Panc1 (cell line): ENCODE measurements at regions not wholly inside any gene's neighbourhood (a gene's known extent, or its start where the extent isn't known, plus 50 kb on each side); places are given as distances from the start of the nearest gene placed in this dataset.

ENCODE experiments used
- ATAC-seq: fragments of 200-7000 bp; cut with Tn5 transposase; 2 replicates; pipeline ENCODE4 v1.9.1; 2020; ENCODE audit warnings: mild to moderate bottlenecking, moderate library complexity
- BruUV-seq: library from RNA; stranded (reverse); fragments of 400-500 nt; replicated peaks from 2 replicates; lab custom pipeline; 2021; lab: Mats Ljungman, UMichigan
- CTCF ChIA-PET: fragments of 300-600 bp; sonication (Branson Sonifier 250); formaldehyde crosslinking; loops from one replicate; lab custom pipeline; 2022; ENCODE audit warnings: antibody characterized with exemption; lab: Charles Lee
- POLR2A ChIA-PET: fragments of 300-600 bp; sonication (Branson Sonifier 250); formaldehyde crosslinking; loops from one replicate; lab custom pipeline; 2022; ENCODE audit warnings: antibody characterized with exemption; lab: Charles Lee
- DNase-seq: peaks from one replicate; pipeline ENCODE4 v3.0.0-alpha.2; 2010; ENCODE audit warnings: low read depth, low spot score
- H3K27ac ChIP-seq: 2 replicates; pipeline ENCODE4 v1.5.1; 2011; ENCODE audit warnings: mild to moderate bottlenecking, low read length, inconsistent platforms
- H3K27me3 ChIP-seq: fragments of 200-500 bp; sonication (Bioruptor generic); 2 replicates; pipeline ENCODE4 v1.6.0; 2014; ENCODE audit warnings: low read length, inconsistent platforms; ENCODE audit not compliant: control insufficient read depth, insufficient read depth
- H3K36me3 ChIP-seq: fragments of 200-500 bp; sonication (Bioruptor generic); 2 replicates; pipeline ENCODE4 v1.5.1; 2014; ENCODE audit warnings: inconsistent platforms, mild to moderate bottlenecking, low read length, moderate library complexity; ENCODE audit not compliant: control insufficient read depth, insufficient read depth
- H3K4me1 ChIP-seq: 2 replicates; pipeline ENCODE4 v1.5.1; 2011; ENCODE audit warnings: inconsistent platforms, mild to moderate bottlenecking, low read length, moderate library complexity; ENCODE audit not compliant: control insufficient read depth, insufficient read depth
- H3K4me3 ChIP-seq, 2 experiments: 2 replicates each; pipeline ENCODE4 v1.5.1; 2011 to 2012; ENCODE audit warnings: low read depth in 2 of 2, low read length in 2 of 2, mild to moderate bottlenecking in 2 of 2, inconsistent platforms in 1 of 2, moderate library complexity in 1 of 2
- H3K9me3 ChIP-seq: fragments of 200-500 bp; sonication (Bioruptor generic); 2 replicates; pipeline ENCODE4 v1.5.1; 2014; ENCODE audit warnings: low read depth, mild to moderate bottlenecking, inconsistent platforms, low read length, moderate library complexity; ENCODE audit not compliant: control insufficient read depth, insufficient read depth
- POLR2AphosphoS5 ChIP-seq: IDR thresholded peaks from 2 replicates; pipeline ENCODE4 v1.6.1; 2012; ENCODE audit warnings: mild to moderate bottlenecking, low read depth, low read length, moderate library complexity
- SIN3A ChIP-seq: IDR thresholded peaks from 2 replicates; pipeline ENCODE4 v1.6.1; 2012; ENCODE audit warnings: low read depth, mild to moderate bottlenecking, low read length, moderate library complexity, borderline replicate concordance; ENCODE audit not compliant: insufficient read depth
- TCF7L2 ChIP-seq: IDR thresholded peaks from 2 replicates; pipeline ENCODE4 v1.6.1; 2011; ENCODE audit warnings: mild to moderate bottlenecking, low read depth, low read length, inconsistent platforms
- in situ Hi-C: cut with HindIII; loops from 2 replicates; pipeline ENCODE4 v1.10.0; 2016; ENCODE audit warnings: low sequenced_read_pairs, low pct_unique_long_range_greater_than_20kb
- intact Hi-C: fragments of 100-400 bp; cut with micrococcal nuclease; formaldehyde crosslinking; loops from one replicate; pipeline ENCODE4 v1.10.0; 2022; ENCODE audit not compliant: unreplicated experiment
- TF ChIP-seq, protein P1 (sequence below), 2 experiments: IDR thresholded peaks; 2 replicates each; pipeline ENCODE4 v1.6.1; 2011 to 2012; ENCODE audit warnings: low read depth in 2 of 2, control low read depth in 1 of 2, low read length in 1 of 2, mild to moderate bottlenecking in 1 of 2, moderate library complexity in 1 of 2; ENCODE audit not compliant: insufficient read depth in 1 of 2
- TF ChIP-seq, protein P2 (sequence below): fragments of 450-650 bp; IDR thresholded peaks from 2 replicates; pipeline ENCODE4 v1.5.1; 2017; ENCODE audit warnings: mild to moderate bottlenecking

DNA sequence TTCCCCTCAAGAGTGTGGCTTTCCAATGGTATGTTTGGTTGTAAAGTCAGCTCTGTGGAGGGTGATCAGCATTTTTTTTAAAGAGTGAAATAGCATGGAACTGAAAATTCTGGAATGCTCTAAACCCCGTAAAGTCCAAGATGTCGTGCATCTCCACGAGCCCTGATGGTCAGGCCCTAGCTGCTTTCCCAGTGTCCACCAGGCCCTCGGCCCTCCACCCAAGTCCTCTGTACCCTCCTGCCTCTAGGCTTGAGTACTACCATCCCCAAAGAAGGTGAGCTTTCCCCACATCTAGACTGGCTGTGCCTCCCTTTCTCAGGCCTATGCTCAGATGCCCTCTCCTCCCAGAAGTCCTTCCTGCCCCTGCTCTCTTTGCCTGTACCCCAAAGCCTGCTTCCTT lies 280.3 kb downstream of the GADD45G start:
- in situ Hi-C loops, result no loop called here
- no peaks in the 10 kb centered on the region for H3K27me3 ChIP-seq
- no peaks in the 10 kb centered on the region for H3K4me1 ChIP-seq
- DNase-seq (no peak), ATAC-seq (no peak)
- intact Hi-C loops, result no loop called here
- ChIA-PET POLR2A (no interaction called here), CTCF (no interaction called here)
- no peaks in the 10 kb centered on the region for H3K9me3 ChIP-seq
- H3K27ac ChIP-seq, result no peak overlapping the region
- no TSS peak for BruUV-seq
- TF ChIP-seq, protein P1, sequence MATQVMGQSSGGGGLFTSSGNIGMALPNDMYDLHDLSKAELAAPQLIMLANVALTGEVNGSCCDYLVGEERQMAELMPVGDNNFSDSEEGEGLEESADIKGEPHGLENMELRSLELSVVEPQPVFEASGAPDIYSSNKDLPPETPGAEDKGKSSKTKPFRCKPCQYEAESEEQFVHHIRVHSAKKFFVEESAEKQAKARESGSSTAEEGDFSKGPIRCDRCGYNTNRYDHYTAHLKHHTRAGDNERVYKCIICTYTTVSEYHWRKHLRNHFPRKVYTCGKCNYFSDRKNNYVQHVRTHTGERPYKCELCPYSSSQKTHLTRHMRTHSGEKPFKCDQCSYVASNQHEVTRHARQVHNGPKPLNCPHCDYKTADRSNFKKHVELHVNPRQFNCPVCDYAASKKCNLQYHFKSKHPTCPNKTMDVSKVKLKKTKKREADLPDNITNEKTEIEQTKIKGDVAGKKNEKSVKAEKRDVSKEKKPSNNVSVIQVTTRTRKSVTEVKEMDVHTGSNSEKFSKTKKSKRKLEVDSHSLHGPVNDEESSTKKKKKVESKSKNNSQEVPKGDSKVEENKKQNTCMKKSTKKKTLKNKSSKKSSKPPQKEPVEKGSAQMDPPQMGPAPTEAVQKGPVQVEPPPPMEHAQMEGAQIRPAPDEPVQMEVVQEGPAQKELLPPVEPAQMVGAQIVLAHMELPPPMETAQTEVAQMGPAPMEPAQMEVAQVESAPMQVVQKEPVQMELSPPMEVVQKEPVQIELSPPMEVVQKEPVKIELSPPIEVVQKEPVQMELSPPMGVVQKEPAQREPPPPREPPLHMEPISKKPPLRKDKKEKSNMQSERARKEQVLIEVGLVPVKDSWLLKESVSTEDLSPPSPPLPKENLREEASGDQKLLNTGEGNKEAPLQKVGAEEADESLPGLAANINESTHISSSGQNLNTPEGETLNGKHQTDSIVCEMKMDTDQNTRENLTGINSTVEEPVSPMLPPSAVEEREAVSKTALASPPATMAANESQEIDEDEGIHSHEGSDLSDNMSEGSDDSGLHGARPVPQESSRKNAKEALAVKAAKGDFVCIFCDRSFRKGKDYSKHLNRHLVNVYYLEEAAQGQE (IDR thresholded peaks at IDR 0.05; ENCODE audit: insufficient read depth in 1 of 2, low read depth in 2 of 2, low read length in 1 of 2), result no peak
- TF ChIP-seq, protein P2, sequence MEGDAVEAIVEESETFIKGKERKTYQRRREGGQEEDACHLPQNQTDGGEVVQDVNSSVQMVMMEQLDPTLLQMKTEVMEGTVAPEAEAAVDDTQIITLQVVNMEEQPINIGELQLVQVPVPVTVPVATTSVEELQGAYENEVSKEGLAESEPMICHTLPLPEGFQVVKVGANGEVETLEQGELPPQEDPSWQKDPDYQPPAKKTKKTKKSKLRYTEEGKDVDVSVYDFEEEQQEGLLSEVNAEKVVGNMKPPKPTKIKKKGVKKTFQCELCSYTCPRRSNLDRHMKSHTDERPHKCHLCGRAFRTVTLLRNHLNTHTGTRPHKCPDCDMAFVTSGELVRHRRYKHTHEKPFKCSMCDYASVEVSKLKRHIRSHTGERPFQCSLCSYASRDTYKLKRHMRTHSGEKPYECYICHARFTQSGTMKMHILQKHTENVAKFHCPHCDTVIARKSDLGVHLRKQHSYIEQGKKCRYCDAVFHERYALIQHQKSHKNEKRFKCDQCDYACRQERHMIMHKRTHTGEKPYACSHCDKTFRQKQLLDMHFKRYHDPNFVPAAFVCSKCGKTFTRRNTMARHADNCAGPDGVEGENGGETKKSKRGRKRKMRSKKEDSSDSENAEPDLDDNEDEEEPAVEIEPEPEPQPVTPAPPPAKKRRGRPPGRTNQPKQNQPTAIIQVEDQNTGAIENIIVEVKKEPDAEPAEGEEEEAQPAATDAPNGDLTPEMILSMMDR, result no peak
- TF ChIP-seq TCF7L2 (no peak), SIN3A (no peak), POLR2AphosphoS5 (no peak)
- H3K4me3 ChIP-seq, result no peak overlapping the region
- H3K36me3 ChIP-seq, result no peaks in the 10 kb centered on the region

DNA sequence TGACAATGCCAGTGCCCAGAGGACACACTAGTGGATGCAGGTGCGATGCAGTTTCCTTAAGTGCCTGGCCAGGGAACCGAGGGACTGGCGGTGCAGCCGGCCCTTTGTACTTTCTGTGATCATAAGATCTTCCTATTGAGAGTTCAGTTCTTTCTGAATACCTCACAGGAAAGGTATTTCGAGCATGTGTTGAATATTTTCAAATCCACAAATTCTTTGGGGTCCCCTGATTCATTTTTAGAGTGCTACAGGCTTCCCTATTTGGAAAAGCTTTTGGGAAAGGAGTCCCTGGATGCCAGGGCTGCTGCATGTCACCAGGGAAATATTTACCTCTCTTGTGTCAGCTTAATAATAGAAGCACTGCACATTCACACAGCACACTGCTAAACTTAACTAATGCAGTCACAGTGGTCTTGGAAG lies 281.5 kb downstream of the GADD45G start:
- H3K4me3 ChIP-seq, result no peak overlapping the region
- ATAC-seq (no peak), DNase-seq (no peak)
- H3K36me3 ChIP-seq, result no peaks in the 10 kb centered on the region
- ChIA-PET CTCF (interaction anchor here (0.8 kb wide), 1 partner anchor 283 kb away, joined by 6 read pairs; no protein-coding TSS in a partner anchor), POLR2A (no interaction called here)
- H3K27me3 ChIP-seq, result no peaks in the 10 kb centered on the region
- in situ Hi-C loops (no loop called here), intact Hi-C loops (no loop called here)
- TF ChIP-seq, protein P1 (IDR thresholded peaks at IDR 0.05; ENCODE audit: insufficient read depth in 1 of 2, low read depth in 2 of 2, low read length in 1 of 2), result no peak
- TF ChIP-seq POLR2AphosphoS5, result no peak
- TF ChIP-seq, protein P2, result no peak
- no peak for TF ChIP-seq SIN3A
- TF ChIP-seq TCF7L2, result no peak
- no peak overlapping the region for H3K27ac ChIP-seq
- no peaks in the 10 kb centered on the region for H3K9me3 ChIP-seq
- no peaks in the 10 kb centered on the region for H3K4me1 ChIP-seq
- BruUV-seq, result no TSS peak
